SIG-M5 treated with dmso at 0.1 percent for 504 hours (cell line): ENCODE measurements at regions not wholly inside any gene's neighbourhood (a gene's known extent, or its start where the extent isn't known, plus 50 kb on each side); places are given as distances from the start of the nearest gene placed in this dataset.
A peak's percentile ranks its signal among the peaks of the same experiment; 100 is the strongest.

Experiments used
- DNase-seq: peaks from one replicate; lab custom pipeline; 2025; ENCODE audit not compliant: unreplicated experiment; lab: John Stamatoyannopoulos, UW

DNA sequence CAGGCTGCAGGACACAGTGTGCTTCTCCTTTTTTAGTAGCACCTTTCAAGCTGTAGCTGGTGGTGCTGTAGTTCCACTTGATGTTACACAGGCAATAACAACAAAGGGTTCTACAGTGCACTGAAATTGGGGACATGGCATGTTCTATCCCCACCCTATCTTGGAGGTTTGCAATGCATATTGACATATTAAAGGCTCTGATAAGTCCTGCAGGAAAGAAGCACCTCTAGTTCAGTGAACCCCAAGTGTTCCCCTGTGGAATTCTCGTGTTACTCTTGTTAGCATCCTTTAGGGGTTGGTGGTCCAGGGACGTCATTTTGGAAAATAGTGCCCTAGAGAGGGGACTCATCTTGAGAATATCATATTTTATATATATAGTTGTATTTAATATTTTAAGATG lies 337.6 kb downstream of the DHX35 start:
- DNase-seq = no peak

DNA sequence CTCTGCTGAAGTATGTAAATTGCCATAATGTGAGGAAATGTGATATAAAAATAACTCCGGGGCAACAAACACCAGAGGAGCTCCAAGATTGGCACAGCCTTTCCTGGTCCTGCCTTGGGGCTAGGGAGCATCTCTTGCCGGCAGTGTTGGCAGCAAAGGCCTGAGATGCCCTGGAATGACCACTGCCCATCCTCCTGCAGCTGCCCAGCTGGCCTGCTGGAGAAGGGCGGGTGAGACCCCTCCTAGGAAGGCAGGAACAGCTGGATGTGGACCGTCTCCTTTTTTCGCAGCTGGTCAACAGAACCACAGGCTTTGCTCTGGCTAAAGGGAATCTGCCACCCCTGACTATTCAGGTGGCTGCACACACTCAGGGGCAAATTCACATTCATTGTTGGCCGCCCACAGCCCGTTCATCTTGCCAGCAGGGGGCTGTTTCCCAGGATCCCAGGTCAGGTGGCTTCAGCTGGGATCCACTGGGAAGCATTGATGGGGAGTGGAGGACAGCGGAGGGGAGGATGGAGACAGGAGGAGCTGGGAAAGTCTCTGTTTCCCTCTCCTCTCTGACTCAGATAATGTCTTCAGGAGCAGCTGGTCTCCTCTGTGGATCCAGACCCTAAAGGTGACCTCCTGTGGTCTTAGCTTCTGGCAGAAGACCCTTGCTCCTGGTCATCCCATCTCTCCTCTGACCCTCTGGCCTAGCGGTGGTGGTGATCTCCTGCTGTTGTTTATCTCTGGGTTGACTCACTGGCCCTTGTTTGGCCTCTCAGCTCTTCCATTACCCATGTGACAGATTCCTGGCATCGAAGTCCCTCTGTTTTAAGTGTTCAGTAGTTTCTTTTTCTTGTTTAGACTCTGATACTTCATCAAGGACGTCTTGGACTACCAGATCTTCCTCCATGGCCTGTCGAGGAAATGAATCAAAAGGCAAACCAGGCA lies 336.7 kb downstream of the DHX35 start:
- no peak for DNase-seq

DNA sequence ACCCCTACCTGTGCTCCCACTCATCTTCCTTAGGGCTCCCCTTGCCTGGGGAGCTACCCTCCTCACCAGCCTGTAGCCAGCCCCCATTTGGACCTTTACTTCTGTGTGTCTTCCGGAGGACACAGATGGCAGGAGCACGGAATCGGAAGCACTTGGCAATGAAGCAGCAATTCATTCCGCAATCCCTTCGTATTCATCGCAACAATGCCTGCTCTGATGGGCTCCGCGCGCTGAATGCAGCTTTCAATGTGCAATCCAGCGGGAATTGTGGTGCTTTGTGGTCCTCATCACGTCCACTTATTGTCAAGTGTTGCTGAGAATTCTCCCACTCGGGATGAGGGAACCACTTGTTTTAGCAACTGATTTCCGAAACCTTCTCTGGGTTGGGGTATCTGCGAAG lies 336.0 kb downstream of the DHX35 start:
- DNase-seq = no peak

DNA sequence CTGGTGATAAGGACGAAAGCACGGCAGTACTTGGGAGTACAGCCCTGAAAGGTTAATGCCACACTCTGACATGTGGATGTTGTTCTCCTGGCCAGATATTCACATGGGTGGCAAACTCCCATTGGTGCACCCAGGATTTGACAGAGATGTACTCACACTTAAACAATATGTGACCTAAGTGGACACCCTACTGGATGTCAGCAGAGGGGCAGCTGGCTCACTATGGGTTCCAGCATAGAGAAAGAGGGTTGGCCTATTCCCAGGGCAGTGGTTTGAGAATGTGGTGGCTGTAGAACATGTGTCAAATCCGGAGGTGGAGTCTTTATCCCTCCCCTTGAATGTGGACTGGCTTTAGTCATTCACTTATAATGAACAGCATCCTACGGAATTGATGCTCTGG lies 333.2 kb downstream of the DHX35 start:
- DNase-seq = no peak

DNA sequence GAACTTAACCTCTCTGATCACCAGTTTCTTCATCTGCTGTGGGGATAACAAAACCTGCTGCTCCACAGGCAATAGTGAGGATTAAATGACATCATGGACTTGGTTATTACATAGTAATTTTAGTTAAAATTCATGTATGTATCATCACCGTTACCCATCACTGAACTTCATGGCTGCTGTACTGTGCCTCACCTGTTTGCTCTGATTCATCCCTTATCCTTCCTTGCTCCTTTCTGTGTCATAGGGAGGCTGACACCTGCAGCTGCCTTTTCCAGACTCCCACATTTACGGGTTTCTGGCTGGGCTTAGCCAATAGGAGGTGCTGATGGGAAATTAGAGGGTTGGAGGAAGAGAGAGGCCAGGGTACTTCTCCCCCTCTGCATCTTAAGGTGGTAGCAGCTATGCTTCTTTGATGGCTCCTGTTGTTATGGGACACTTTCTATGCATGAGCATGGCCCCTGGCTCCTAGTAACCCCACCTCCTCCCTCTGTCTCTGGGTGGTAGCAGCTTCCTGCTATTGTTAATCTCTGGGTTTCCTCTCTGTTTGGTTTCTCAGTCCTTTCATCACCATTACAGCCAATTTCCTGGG lies 332.1 kb downstream of the DHX35 start:
- DNase-seq = no peak

DNA sequence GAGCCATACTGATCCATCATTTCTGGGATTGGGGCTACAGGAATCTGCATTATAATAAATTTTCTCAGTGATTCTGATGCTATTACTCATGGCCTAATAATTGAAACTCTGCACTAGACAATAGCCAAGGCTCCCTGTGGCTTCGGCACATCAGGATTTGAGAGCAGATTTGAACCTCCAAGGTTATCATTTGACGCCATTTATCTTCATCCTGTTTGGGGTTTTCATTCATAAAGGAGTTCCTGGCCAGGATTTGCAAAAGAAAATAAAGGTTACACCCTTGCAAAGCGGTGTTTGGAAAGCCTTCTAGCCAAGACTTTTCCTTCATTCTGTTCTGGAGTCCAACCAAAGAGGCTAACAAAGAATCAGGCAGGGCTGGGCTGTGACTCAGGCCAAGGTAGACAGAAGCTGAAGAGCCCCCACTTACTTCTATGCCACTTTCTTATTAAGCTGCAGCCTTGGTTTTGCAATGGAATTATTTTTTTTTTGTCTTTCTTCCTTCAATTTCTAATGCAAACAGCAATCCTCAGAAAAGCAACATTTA lies 330.1 kb downstream of the DHX35 start:
- DNase-seq = no peak

DNA sequence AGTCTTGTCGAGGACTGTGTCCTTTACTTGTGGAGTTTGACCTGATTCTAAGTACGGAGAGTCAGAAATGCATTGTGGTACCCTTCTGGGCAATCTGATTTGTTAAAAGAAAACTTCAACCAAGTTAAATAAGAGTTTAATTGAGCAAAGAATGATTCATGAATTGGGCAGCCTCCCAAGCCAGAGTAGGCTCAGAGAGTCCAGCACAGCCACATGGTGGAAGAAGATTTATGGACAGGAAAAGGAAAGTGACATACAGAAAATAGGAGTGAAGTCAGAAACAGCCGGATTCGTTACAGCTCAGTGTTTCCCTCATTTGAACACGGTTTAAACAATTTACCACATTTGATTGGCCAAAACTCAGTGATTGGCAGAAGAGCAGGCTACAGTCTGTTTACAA lies 329.2 kb downstream of the DHX35 start:
- DNase-seq = no peak

DNA sequence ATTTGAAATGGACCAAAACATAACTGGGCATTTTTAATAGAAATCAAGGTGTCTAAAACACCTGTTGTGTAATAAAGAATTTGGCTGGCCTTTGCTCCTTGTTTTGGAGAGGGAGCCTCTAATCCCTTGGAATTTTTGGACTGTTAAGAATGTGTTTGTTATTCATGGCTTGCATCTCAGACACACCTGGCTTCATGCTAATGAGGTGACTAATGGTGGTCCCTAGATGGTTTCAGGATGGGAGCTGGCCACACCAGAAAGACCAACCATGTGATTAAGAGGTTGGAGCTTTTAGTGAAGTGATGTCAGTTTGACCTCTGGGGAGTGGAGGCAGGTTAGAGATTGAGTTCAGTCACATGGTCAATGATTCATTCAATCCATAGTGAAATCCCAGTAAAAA lies 328.4 kb downstream of the DHX35 start:
- DNase-seq = no peak

DNA sequence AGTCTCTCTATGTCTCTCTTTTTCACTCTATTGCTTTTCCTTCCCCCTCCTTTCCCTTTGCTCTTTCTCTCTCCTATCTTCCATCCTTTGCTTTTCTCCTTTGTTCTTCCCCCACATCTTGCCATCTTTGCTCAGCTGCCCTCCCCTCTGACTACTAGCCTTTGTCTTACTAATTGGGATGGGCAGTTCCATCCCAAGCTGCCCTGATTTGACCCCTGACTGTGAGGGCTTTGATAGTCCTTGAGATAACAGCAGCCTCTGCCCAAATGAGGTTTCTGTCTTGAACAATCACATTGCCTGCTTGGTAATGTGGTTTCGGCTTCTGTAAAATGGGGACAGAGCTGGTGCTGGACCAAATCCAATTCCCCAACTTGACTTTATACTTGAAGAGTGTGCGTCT lies 327.7 kb downstream of the DHX35 start:
- no peak for DNase-seq

DNA sequence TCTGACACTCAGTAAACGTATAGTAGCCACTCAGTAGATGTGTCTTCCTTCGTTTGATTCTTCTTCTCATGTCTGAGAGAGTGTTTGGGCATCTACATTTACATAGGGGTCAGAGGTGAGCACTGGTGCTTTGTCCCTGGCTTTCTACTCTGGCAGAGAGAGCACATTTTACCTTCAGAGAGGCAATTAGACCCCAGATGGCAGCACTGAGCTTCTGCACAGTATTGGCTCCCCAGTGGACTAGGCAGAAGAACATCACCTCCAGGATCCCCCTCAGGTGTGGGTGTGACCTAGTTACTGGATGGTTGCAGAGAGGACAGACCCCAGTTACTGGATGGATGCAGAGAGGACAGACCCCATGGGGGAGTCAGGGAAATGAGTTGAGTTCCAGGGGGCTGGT lies 327.2 kb downstream of the DHX35 start:
- no peak for DNase-seq

DNA sequence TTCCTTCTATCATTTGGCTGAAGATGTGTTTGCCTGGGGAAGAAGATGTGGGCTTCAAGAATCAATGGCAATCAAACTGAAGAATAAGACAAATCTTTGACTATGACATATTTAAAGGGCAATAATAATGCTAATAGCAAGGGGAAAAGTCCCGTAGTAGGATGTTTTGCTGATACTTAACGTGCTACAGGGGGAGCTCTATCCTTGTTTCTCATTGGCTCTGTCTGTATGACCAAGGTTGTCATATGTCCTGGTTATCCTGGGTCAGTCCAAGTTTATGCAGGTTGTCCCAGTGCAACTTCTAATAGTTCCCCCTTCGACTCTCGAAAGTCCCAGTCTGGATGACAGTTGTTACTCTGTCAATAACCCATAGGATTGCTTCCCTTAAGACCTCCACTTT lies 321.3 kb downstream of the DHX35 start:
- no peak for DNase-seq

DNA sequence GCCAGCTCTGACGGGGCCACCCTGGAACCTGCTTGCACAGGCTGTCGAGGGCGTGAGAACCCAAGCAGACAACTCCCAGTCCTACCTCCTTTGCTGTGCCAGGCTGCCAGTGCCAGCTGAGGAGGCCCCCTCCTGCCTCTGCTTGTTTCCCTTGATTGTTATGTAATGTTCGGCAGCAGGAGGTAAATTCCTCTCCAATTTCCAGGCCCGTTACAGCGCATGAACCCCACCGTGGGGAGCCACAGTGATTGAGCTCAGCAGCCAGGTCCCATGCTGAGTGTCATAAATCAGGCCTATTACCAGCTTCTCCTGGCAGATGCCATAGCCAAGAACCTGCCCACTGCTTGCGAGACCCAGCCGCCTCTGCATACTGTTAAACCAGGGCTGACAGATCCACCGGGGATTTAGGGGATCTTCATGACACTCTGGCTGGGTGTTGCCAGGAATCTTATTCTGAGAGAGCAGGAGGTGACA lies 320.5 kb downstream of the DHX35 start:
- DNase-seq = no peak

DNA sequence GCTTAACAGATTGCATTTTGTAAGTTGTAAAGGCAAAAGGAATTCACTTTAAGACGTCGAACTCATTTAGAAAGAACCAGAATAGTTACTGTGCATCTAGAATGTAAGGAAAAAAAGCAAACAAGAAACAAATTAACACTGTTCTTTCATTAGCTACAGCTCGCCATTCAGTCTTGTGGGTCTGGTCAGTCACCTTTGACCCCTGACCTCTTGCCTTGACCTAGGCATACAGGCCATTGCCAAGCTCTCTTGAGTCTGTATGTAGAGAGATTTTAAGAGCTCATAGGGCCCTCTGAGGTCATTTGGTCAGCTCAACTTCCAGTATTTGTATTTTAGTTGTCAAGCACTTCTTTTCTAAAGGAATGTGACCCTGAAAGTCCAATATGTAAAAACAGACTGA lies 318.7 kb downstream of the DHX35 start:
- no peak for DNase-seq

DNA sequence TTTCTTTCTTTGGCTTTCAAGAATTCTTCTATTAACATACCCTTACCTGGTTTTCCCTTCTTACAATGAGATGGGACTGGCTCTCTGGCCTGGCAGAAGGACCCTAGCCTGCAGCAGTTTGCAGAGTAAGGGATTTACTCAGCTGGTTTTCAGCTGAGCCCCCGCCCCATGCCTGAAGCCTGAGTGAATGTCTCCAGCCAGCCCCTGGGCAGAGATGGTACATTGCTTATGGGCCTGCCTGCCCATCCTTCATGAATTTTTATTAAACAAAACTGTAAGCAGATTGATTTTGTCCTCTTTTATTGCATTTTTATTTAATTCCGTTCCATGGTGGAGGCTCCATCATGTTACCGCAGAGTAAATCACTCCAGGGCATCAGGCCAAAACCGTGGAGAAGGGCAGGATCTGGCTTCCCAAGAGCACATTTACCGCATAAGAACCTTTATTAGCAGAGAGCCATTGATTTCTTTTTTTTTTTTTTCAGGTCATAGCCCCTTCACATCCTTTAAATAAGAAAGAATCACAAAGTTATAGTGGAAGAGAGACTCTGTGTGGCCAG lies 316.2 kb downstream of the DHX35 start:
- DNase-seq = no peak

DNA sequence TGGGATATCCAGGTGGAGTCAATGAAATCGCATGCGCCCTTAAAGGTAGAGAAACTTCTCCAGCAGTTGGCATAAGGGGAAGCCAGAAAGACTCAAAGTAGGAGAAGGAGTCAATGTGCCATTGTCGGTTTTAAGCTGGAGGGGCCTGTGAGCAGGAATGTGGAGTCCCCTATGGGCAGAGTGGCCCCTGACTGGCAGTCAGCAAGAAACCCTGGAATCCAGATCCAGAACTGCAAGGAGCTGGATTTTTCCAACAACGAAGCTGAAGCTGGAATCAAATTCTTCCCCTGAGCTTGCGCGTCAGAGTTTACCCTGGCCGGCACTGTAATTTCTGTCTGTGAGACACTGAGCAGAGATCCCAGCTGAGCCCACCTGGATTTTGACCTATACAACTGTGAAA lies 315.0 kb downstream of the DHX35 start:
- no peak for DNase-seq

DNA sequence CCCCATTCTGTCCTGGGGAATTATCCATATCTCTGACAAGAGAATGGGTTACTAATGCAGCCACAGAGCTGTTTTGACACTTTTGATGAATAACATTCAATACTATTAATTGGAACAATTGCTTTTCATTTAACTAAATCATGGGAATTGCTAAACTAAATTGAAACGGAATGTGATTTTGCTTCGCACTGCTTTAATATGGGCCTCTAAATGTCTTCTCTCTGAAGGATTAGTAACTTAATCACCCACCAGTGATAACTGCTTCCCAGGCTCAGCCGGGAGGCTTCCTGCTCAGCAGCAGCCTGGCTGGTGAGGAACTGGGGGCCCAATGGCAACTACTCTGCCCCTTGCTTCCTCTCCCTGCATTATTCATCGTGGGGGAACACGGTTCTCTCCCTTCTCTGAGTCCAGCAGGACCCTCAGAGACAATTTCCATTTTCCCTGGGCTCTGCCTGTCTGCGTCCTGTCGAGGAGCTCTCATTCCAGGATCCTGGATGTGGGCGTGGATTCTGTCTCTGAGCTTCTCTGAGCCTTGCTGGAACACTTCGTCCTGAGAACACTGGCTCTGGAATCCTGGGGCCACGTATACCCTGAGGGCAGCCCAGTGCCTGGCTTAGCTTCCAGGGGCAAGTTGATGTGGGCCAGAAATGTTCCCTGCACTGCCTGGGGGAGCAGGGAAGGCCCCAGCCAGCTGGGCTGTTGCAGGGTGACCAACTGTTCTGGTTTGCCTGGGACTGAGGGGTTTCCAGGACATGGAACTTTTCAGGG lies 308.9 kb downstream of the DHX35 start:
- DNase-seq = no peak

DNA sequence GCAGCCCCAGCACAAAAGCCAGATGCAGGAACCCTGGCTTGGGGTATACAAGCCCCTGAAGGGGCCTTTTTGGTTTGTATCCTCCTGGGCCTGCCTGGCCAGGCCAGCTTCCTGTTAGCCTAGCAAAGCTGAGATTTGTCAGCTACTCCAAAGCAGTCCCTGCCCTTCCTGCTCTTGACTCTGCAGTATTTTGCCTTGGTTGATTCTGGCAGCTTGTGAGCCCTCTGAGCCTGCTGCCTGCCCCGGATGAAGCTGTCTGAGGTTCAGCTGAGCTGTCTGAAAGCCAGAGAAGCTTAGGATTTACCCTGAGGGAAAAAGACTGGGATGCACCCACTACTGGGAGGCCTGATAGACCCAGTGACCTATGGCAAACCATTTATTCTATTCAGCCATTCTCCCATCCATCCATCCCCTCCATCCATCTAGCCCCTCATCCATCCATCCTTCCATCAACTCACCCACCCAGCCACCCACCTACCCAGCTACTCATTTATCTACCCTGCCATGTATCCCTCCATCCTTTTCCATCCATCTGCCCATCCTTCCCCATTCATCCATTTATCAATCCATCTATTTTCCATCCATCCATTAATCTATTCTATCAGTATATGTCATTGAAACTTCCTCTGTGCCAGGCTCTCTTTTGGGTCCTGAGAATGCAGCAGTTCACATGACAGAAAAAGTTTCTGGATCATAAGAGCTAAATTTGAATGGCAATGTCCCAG lies 307.5 kb downstream of the DHX35 start:
- DNase-seq = no peak

DNA sequence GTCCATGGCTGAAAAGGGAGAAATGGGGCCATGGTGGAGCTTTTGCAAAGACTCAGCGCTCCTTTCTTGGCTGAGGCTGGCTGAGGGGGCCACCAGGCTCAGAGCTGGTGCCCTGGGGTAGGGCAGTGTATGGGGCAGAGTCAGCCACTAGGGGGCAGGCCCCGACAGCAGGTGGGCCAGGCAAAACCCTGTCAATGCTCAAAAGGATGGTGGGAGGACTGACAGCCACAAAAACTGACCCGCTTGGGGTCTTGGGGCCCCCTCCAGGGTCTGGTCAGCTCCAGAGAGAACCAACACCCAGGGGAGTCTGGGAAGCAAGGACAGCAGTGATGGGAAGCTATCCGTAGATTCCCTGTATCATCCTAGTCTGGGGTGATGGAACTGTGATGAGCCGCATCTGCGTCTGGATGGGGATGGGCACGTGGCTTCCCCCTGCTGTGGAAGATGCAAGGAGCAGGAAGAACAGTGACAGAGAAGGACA lies 306.9 kb downstream of the DHX35 start:
- DNase-seq = peak; percentile 12

DNA sequence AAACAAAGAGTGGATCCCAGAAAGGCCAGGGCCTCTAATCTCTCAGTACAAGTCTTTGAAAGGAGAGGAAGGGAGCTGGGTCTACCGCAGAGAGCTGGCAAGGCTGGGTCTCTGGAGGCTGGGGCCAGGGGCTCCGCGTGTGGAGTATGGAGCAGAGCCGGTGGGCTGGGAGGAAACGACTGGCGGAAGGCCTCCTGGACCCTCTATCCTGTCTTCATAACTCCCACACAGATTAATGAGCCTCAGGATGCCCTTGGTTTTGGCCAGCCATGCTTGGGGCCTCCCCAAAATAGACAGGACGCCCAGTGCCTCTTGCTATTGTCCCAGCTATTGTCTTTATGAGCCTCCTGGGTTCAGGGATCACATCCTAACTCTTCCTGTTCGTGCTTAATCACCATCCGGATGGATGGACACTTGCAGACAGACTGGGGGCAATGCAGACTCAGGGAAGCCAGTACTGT lies 306.4 kb downstream of the DHX35 start:
- no peak for DNase-seq

DNA sequence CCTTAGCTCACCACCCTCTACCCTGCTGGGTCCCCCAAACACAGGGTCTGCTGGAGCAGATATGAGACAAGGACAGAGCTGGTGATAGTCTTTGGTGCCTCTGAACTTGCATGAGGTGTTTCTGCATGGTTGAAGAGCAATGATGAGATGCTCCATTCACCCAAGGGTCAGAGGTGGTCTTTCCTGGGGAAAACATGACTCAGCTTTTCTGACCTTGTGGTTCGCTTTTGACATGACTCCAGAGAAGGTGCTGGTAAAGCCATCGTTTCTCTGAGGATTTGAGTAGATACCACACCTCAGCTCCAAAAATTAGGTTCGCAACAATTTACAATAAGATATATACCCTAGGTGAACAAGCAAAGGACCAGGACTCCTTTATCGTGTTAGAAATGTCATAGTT lies 304.8 kb downstream of the DHX35 start:
- DNase-seq = no peak
